ENCODE measurements at regions not wholly inside any gene's neighbourhood (a gene's known extent, or its start where the extent isn't known, plus 50 kb on each side); places are given as distances from the start of the nearest gene placed in this dataset.

DNA sequence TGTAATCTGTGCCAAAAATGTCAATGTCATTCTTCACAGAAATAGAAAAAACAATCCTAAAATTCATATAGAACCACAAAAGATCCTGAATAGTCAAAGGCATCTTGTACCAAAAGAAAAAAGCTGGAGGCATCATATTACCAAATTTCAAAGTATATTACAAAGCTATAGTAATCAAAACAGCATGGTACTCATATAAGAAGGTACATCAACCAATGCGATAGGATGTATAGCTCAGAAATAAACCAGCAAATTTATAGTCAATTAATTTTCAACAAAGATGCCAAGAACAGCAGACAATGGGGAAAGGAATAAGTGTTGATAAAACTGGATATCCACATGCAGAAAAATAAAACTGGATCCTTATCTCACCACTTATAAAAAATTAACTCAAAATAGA is 150.5 kb upstream of the PRICKLE2 start:
- DNase-seq (no peak), ATAC-seq (ENCODE audit: insufficient read depth, low read depth) (no peak)
- TF ChIP-seq, protein P1, sequence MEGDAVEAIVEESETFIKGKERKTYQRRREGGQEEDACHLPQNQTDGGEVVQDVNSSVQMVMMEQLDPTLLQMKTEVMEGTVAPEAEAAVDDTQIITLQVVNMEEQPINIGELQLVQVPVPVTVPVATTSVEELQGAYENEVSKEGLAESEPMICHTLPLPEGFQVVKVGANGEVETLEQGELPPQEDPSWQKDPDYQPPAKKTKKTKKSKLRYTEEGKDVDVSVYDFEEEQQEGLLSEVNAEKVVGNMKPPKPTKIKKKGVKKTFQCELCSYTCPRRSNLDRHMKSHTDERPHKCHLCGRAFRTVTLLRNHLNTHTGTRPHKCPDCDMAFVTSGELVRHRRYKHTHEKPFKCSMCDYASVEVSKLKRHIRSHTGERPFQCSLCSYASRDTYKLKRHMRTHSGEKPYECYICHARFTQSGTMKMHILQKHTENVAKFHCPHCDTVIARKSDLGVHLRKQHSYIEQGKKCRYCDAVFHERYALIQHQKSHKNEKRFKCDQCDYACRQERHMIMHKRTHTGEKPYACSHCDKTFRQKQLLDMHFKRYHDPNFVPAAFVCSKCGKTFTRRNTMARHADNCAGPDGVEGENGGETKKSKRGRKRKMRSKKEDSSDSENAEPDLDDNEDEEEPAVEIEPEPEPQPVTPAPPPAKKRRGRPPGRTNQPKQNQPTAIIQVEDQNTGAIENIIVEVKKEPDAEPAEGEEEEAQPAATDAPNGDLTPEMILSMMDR (IDR thresholded peaks at IDR 0.05; ENCODE audit: borderline replicate concordance, extremely low read depth, low read length, poor library complexity, severe bottlenecking): no peak
- no peak for TF ChIP-seq EZH2 (IDR thresholded peaks at IDR 0.05; ENCODE audit: borderline replicate concordance, low read depth, low read length, severe bottlenecking)
- no peaks in the 10 kb centered on the region for H3K79me2 ChIP-seq (ENCODE audit: insufficient read depth, low read length)
- no peaks in the 10 kb centered on the region for H3K36me3 ChIP-seq (ENCODE audit: insufficient read depth, low read length)
- H3K9ac ChIP-seq (ENCODE audit: low read depth, low read length): no peak overlapping the region
- no peak overlapping the region for H2AFZ ChIP-seq (ENCODE audit: low read depth, low read length)
- H3K27ac ChIP-seq (ENCODE audit: low read length): no peak overlapping the region
- no peaks in the 10 kb centered on the region for H3K4me1 ChIP-seq (ENCODE audit: insufficient read depth, low read length)
- H3K4me3 ChIP-seq (ENCODE audit: low read depth in 1 of 2, low read length in 2 of 2): no peak overlapping the region
- H3K9me3 ChIP-seq (ENCODE audit: insufficient read depth, low read length, severe bottlenecking): no peaks in the 10 kb centered on the region
- H3K4me2 ChIP-seq (ENCODE audit: insufficient read depth, low read length): no peak overlapping the region
- H3K27me3 ChIP-seq (ENCODE audit: insufficient read depth, low read length, poor library complexity): no peaks in the 10 kb centered on the region
- H4K20me1 ChIP-seq (ENCODE audit: insufficient read depth, low read length): no peaks in the 10 kb centered on the region

DNA sequence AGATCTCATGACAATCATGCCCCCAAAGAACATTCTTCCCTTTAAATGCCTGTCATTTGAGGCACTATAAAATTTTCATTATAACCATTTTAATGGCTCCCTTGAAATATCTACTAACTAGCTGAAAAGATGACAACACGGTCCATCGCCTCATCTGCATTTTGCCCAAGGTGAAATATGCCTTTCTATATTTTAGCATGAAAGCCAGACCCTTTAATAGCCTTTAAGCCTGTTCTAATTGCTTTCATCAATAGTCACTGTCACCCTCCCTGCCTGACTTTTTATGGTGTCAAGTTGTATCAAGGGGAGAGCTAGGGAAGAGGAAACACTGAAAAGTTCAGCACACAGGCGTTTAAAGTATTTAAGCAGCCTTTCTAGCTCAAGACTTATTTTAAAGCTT is 144.1 kb upstream of the PRICKLE2 start:
- Histone ChIP-seq H4K20me1 (ENCODE audit: insufficient read depth, low read length) (no peaks in the 10 kb centered on the region), H3K9ac (ENCODE audit: low read depth, low read length) (no peak overlapping the region), H3K4me1 (ENCODE audit: insufficient read depth, low read length) (no peaks in the 10 kb centered on the region), H3K27me3 (ENCODE audit: insufficient read depth, low read length, poor library complexity) (no peaks in the 10 kb centered on the region), H3K4me2 (ENCODE audit: insufficient read depth, low read length) (no peak overlapping the region), H3K9me3 (ENCODE audit: insufficient read depth, low read length, severe bottlenecking) (no peaks in the 10 kb centered on the region), H3K4me3 (ENCODE audit: low read depth in 1 of 2, low read length in 2 of 2) (no peak overlapping the region), H3K27ac (ENCODE audit: low read length) (no peak overlapping the region), H2AFZ (ENCODE audit: low read depth, low read length) (no peak overlapping the region), H3K36me3 (ENCODE audit: insufficient read depth, low read length) (no peaks in the 10 kb centered on the region), H3K79me2 (ENCODE audit: insufficient read depth, low read length) (no peaks in the 10 kb centered on the region)
- ATAC-seq (ENCODE audit: insufficient read depth, low read depth) (no peak), DNase-seq (no peak)
- TF ChIP-seq EZH2 (IDR thresholded peaks at IDR 0.05; ENCODE audit: borderline replicate concordance, low read depth, low read length, severe bottlenecking): no peak
- TF ChIP-seq, protein P1 (IDR thresholded peaks at IDR 0.05; ENCODE audit: borderline replicate concordance, extremely low read depth, low read length, poor library complexity, severe bottlenecking): no peak

DNA sequence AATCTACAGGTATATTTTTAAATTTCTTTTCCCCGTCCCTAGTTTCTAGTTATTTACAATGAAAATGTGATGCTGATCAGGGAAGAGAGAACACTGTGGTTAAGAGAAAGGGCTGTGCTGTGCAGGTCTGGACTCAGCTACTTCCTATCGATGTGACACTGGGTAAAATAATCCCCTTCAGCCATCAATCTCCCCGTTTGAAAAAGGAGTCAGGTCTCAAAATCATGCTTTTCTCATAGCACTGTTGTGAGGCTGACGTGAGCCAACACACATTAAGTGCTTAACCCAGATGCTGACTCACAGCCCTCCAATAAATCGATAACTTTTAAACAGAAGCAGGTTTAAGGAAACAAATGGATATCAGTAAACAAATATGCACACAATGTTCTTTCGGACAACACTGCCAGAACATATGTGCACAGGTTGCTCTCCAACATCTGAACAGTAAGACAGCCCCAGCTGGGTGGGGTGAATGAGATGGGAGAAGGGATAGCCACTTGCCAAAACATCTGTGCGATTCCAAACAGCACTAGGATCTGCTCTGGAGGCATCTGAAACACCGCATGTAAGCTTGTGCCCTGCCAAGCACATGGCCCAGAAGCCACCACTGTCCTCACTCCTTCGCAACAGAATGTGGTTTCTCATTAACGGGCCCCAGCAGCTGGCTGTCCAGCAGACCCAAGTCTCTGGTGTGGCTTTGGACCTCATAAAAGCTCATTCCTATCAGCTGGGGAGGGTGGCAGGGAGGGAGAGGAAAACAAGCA is 143.2 kb upstream of the PRICKLE2 start:
- no peaks in the 10 kb centered on the region for H3K4me1 ChIP-seq (ENCODE audit: insufficient read depth, low read length)
- ATAC-seq (ENCODE audit: insufficient read depth, low read depth) (no peak), DNase-seq (no peak)
- H3K4me2 ChIP-seq (ENCODE audit: insufficient read depth, low read length): no peak overlapping the region
- no peak overlapping the region for H2AFZ ChIP-seq (ENCODE audit: low read depth, low read length)
- H3K27ac ChIP-seq (ENCODE audit: low read length): no peak overlapping the region
- TF ChIP-seq, protein P1 (IDR thresholded peaks at IDR 0.05; ENCODE audit: borderline replicate concordance, extremely low read depth, low read length, poor library complexity, severe bottlenecking): no peak
- no peak for TF ChIP-seq EZH2 (IDR thresholded peaks at IDR 0.05; ENCODE audit: borderline replicate concordance, low read depth, low read length, severe bottlenecking)
- no peaks in the 10 kb centered on the region for H3K79me2 ChIP-seq (ENCODE audit: insufficient read depth, low read length)
- H3K27me3 ChIP-seq (ENCODE audit: insufficient read depth, low read length, poor library complexity): no peaks in the 10 kb centered on the region
- H3K9ac ChIP-seq (ENCODE audit: low read depth, low read length): no peak overlapping the region
- H4K20me1 ChIP-seq (ENCODE audit: insufficient read depth, low read length): no peaks in the 10 kb centered on the region
- H3K4me3 ChIP-seq (ENCODE audit: low read depth in 1 of 2, low read length in 2 of 2): no peak overlapping the region
- H3K36me3 ChIP-seq (ENCODE audit: insufficient read depth, low read length): no peaks in the 10 kb centered on the region
- no peaks in the 10 kb centered on the region for H3K9me3 ChIP-seq (ENCODE audit: insufficient read depth, low read length, severe bottlenecking)
